ENCODE measurements at regions not wholly inside any gene's neighbourhood (a gene's known extent, or its start where the extent isn't known, plus 50 kb on each side); places are given as distances from the start of the nearest gene placed in this dataset.
A peak's percentile ranks its signal among the peaks of the same experiment; 100 is the strongest.

- Histone ChIP-seq H3K9me3 (ENCODE audit: low read depth) (no peaks in the 10 kb centered on the region), H3K27me3 (peaks cover 63% of the 10 kb centered on the region), H3K79me2 (no peaks in the 10 kb centered on the region), H3K36me3 (replicated peaks; ENCODE audit: insufficient read depth, low read depth) (no peaks in the 10 kb centered on the region), H4K20me1 (ENCODE audit: insufficient read depth, poor library complexity, severe bottlenecking) (no peaks in the 10 kb centered on the region), H3K27ac (no peak overlapping the region), H3K4me2 (peak overlapping the region; percentile 91), H3K4me3 (peak overlapping the region; percentile 52), H2AFZ (peak overlapping the region; percentile 88), H3K9me2 (replicated peaks; ENCODE audit: insufficient read depth) (no peaks in the 10 kb centered on the region), H3K4me1 (ENCODE audit: insufficient read depth) (peaks cover 10% of the 10 kb centered on the region)
- 14% methylated on average over 40 of the region's 64 CpGs for WGBS (ENCODE audit: low lambda C conversion rate, missing lambda C conversion rate)
- DNase-seq (ENCODE audit: low spot score): peak; percentile 64
- peak; percentile 73 for TF ChIP-seq EZH2 (IDR thresholded peaks at IDR 0.05; ENCODE audit: borderline replicate concordance)
- TF ChIP-seq EZH2phosphoT487 (IDR thresholded peaks at IDR 0.05; ENCODE audit: low read depth, severe bottlenecking, unreplicated experiment): peak; percentile 80
- no peak for TF ChIP-seq CTCF (IDR thresholded peaks at IDR 0.05; ENCODE audit: poor library complexity)
Observed at GRCh38 chr12:94873734-94874517, 129.6 kb downstream of the NDUFA12 start.

GRCh38 chr12:94872971-94873733 is 130.3 kb downstream of the NDUFA12 start:
- no peaks in the 10 kb centered on the region for H3K79me2 ChIP-seq
- H3K4me2 ChIP-seq: peak overlapping the region; percentile 91
- TF ChIP-seq EZH2phosphoT487 (IDR thresholded peaks at IDR 0.05; ENCODE audit: low read depth, severe bottlenecking, unreplicated experiment): peak; percentile 25
- no peak for TF ChIP-seq CTCF (IDR thresholded peaks at IDR 0.05; ENCODE audit: poor library complexity)
- TF ChIP-seq EZH2 (IDR thresholded peaks at IDR 0.05; ENCODE audit: borderline replicate concordance): no peak
- peaks cover 10% of the 10 kb centered on the region for H3K4me1 ChIP-seq (ENCODE audit: insufficient read depth)
- no peaks in the 10 kb centered on the region for H3K36me3 ChIP-seq (replicated peaks; ENCODE audit: insufficient read depth, low read depth)
- peak; percentile 13 for DNase-seq (ENCODE audit: low spot score)
- no peaks in the 10 kb centered on the region for H3K9me3 ChIP-seq (ENCODE audit: low read depth)
- peak overlapping the region; percentile 52 for H2AFZ ChIP-seq
- H3K27ac ChIP-seq: no peak overlapping the region
- 5% methylated on average over 37 of the region's 80 CpGs for WGBS (ENCODE audit: low lambda C conversion rate, missing lambda C conversion rate)
- no peaks in the 10 kb centered on the region for H3K9me2 ChIP-seq (replicated peaks; ENCODE audit: insufficient read depth)
- peak overlapping the region; percentile 36 for H3K4me3 ChIP-seq
- H3K27me3 ChIP-seq: peaks cover 62% of the 10 kb centered on the region
- H4K20me1 ChIP-seq (ENCODE audit: insufficient read depth, poor library complexity, severe bottlenecking): no peaks in the 10 kb centered on the region

GRCh38 chr12:94872671-94872970 is 130.9 kb downstream of the NDUFA12 start:
- WGBS (ENCODE audit: low lambda C conversion rate, missing lambda C conversion rate): 33% methylated on average over 8 of the region's 8 CpGs
- Histone ChIP-seq H4K20me1 (ENCODE audit: insufficient read depth, poor library complexity, severe bottlenecking) (no peaks in the 10 kb centered on the region), H3K27ac (no peak overlapping the region), H3K4me2 (peak overlapping the region; percentile 91), H3K9me2 (replicated peaks; ENCODE audit: insufficient read depth) (no peaks in the 10 kb centered on the region), H3K9me3 (ENCODE audit: low read depth) (no peaks in the 10 kb centered on the region), H3K36me3 (replicated peaks; ENCODE audit: insufficient read depth, low read depth) (no peaks in the 10 kb centered on the region), H2AFZ (peak overlapping the region; percentile 52), H3K79me2 (no peaks in the 10 kb centered on the region), H3K4me3 (peak overlapping the region; percentile 36), H3K27me3 (peaks cover 59% of the 10 kb centered on the region), H3K4me1 (ENCODE audit: insufficient read depth) (peaks cover 10% of the 10 kb centered on the region)
- TF ChIP-seq EZH2 (IDR thresholded peaks at IDR 0.05; ENCODE audit: borderline replicate concordance) (no peak), EZH2phosphoT487 (IDR thresholded peaks at IDR 0.05; ENCODE audit: low read depth, severe bottlenecking, unreplicated experiment) (no peak), CTCF (IDR thresholded peaks at IDR 0.05; ENCODE audit: poor library complexity) (no peak)
- no peak for DNase-seq (ENCODE audit: low spot score)

Data from hepatocyte (in vitro differentiated cells).